Tibial nerve (tissue), 4 donors: ENCODE measurements at regions not wholly inside any gene's neighbourhood (a gene's known extent, or its start where the extent isn't known, plus 50 kb on each side); places are given as distances from the start of the nearest gene placed in this dataset.

Experiments used
- DNase-seq, 2 donors: peaks; one replicate each; pipeline ENCODE4 v3.0.0-alpha.2; 2019; ENCODE audit warnings: low spot score in 2 of 2
- H3K27ac ChIP-seq, 4 donors: fragments of 200-600 bp; sonication (generic) in 3 of 4; one replicate each; pipeline ENCODE4 v1.5.1; 2017 to 2019; ENCODE audit warnings: mild to moderate bottlenecking in 1 of 4
- H3K27me3 ChIP-seq, 2 donors: fragments of 200-600 bp; sonication (generic) in 1 of 2; one replicate each; pipeline versions ENCODE4 v1.5.1 to v1.6.0; 2017 to 2019
- H3K36me3 ChIP-seq, 3 donors: fragments of 200-600 bp; sonication (generic); one replicate each; pipeline ENCODE4 v1.5.1; 2018 to 2019
- H3K4me1 ChIP-seq, 4 donors: fragments of 200-600 bp; sonication (generic) in 3 of 4; one replicate each; pipeline ENCODE4 v1.5.1; 2017 to 2019
- H3K4me3 ChIP-seq, 4 donors: fragments of 200-600 bp; sonication (generic) in 3 of 4; one replicate each; pipeline ENCODE4 v1.5.1; 2017 to 2019; ENCODE audit warnings: mild to moderate bottlenecking in 1 of 4, moderate library complexity in 1 of 4
- H3K9me3 ChIP-seq, 4 donors: fragments of 200-600 bp; sonication (generic) in 3 of 4; one replicate each; pipeline ENCODE4 v1.5.1; 2017 to 2019
- EP300 ChIP-seq, 2 donors: sonication (generic); formaldehyde crosslinking; IDR thresholded peaks; one replicate each; pipeline ENCODE4 v1.6.1; 2017; ENCODE audit warnings: antibody characterized with exemption in 2 of 2, mild to moderate bottlenecking in 1 of 2
- POLR2A ChIP-seq, 2 donors: fragments of 450-650 bp; IDR thresholded peaks; one replicate each; pipeline ENCODE4 v1.6.1; 2017; ENCODE audit warnings: antibody characterized with exemption in 2 of 2, mild to moderate bottlenecking in 2 of 2, moderate library complexity in 2 of 2
- WGBS, 2 donors: methylation state at CpG; one replicate each; pipeline ENCODE4 v1.1.5; 2018; 5-methylcytosine and 5-hydroxymethylcytosine counted together
- TF ChIP-seq, protein P1 (sequence below), 5 experiments: fragments of 200-600 bp in 3 of 5; fragments of 450-650 bp in 2 of 5; sonication (generic) in 3 of 5; IDR thresholded peaks; one replicate each; pipeline ENCODE4 v1.5.1; 2016 to 2019; ENCODE audit warnings: antibody characterized with exemption in 5 of 5, mild to moderate bottlenecking in 3 of 5, moderate library complexity in 2 of 5

- no peak for DNase-seq
- WGBS, 2 donors, result 70 to 72% methylated on average over 1 of the region's 1 CpG
- Histone ChIP-seq H3K36me3 (no peaks in the 10 kb centered on the region), H3K27ac (no peak overlapping the region), H3K9me3 (peaks cover 0 to 4% (median 0%) of the 10 kb centered on the region in 4 donors), H3K27me3 (no peaks in the 10 kb centered on the region), H3K4me3 (no peak overlapping the region), H3K4me1 (no peaks in the 10 kb centered on the region)
- TF ChIP-seq POLR2A (IDR thresholded peaks at IDR 0.05), result no peak
- TF ChIP-seq, protein P1, sequence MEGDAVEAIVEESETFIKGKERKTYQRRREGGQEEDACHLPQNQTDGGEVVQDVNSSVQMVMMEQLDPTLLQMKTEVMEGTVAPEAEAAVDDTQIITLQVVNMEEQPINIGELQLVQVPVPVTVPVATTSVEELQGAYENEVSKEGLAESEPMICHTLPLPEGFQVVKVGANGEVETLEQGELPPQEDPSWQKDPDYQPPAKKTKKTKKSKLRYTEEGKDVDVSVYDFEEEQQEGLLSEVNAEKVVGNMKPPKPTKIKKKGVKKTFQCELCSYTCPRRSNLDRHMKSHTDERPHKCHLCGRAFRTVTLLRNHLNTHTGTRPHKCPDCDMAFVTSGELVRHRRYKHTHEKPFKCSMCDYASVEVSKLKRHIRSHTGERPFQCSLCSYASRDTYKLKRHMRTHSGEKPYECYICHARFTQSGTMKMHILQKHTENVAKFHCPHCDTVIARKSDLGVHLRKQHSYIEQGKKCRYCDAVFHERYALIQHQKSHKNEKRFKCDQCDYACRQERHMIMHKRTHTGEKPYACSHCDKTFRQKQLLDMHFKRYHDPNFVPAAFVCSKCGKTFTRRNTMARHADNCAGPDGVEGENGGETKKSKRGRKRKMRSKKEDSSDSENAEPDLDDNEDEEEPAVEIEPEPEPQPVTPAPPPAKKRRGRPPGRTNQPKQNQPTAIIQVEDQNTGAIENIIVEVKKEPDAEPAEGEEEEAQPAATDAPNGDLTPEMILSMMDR (IDR thresholded peaks at IDR 0.05), result no peak
- no peak for TF ChIP-seq EP300 (IDR thresholded peaks at IDR 0.05)
Measured at GRCh38 chr9:27714388-27714787, 141.1 kb upstream of the C9orf72 start.

- Histone ChIP-seq H3K4me1 (no peaks in the 10 kb centered on the region), H3K27ac (no peak overlapping the region), H3K9me3 (no peaks in the 10 kb centered on the region), H3K27me3 (no peaks in the 10 kb centered on the region), H3K4me3 (no peak overlapping the region), H3K36me3 (no peaks in the 10 kb centered on the region)
- no peak for DNase-seq
- 83 to 90% methylated on average over 2 of the region's 2 CpGs for WGBS, 2 donors
- no peak for TF ChIP-seq EP300 (IDR thresholded peaks at IDR 0.05)
- no peak for TF ChIP-seq POLR2A (IDR thresholded peaks at IDR 0.05)
- TF ChIP-seq, protein P1 (IDR thresholded peaks at IDR 0.05), result no peak
Measured at GRCh38 chr9:27715651-27716050, 142.4 kb upstream of the C9orf72 start.

GRCh38 chr9:27717991-27718390 is 144.7 kb upstream of the C9orf72 start:
- H3K36me3 ChIP-seq, result no peaks in the 10 kb centered on the region
- no peaks in the 10 kb centered on the region for H3K9me3 ChIP-seq
- H3K4me1 ChIP-seq, result no peaks in the 10 kb centered on the region
- H3K27ac ChIP-seq, result no peak overlapping the region
- no peak for DNase-seq
- 81 to 84% methylated on average over 2 of the region's 2 CpGs for WGBS, 2 donors
- no peak for TF ChIP-seq EP300 (IDR thresholded peaks at IDR 0.05)
- TF ChIP-seq POLR2A (IDR thresholded peaks at IDR 0.05), result no peak
- TF ChIP-seq, protein P1 (IDR thresholded peaks at IDR 0.05), result no peak
- no peaks in the 10 kb centered on the region for H3K27me3 ChIP-seq
- no peak overlapping the region for H3K4me3 ChIP-seq

GRCh38 chr9:27719711-27720110 is 146.4 kb upstream of the C9orf72 start:
- no peak for DNase-seq
- WGBS, 2 donors, result 89 to 90% methylated on average over 2 of the region's 2 CpGs

GRCh38 chr9:27722866-27723265 is 149.6 kb upstream of the C9orf72 start:
- TF ChIP-seq EP300 (IDR thresholded peaks at IDR 0.05), result no peak
- Histone ChIP-seq H3K27ac (no peak overlapping the region), H3K36me3 (no peaks in the 10 kb centered on the region), H3K9me3 (no peaks in the 10 kb centered on the region), H3K4me1 (peaks cover 0 to 3% (median 0%) of the 10 kb centered on the region in 4 donors), H3K27me3 (no peaks in the 10 kb centered on the region), H3K4me3 (no peak overlapping the region)
- DNase-seq, result no peak

More at GRCh38 chr9:27719711-27720110, 146.4 kb upstream of the C9orf72 start:
- Histone ChIP-seq H3K4me1 (no peaks in the 10 kb centered on the region), H3K9me3 (no peaks in the 10 kb centered on the region), H3K27ac (no peak overlapping the region), H3K27me3 (no peaks in the 10 kb centered on the region), H3K4me3 (no peak overlapping the region), H3K36me3 (no peaks in the 10 kb centered on the region)
- TF ChIP-seq, protein P1 (IDR thresholded peaks at IDR 0.05), result no peak
- TF ChIP-seq EP300 (IDR thresholded peaks at IDR 0.05) (no peak), POLR2A (IDR thresholded peaks at IDR 0.05) (no peak)
